GM18502 (cell line): ENCODE measurements at regions not wholly inside any gene's neighbourhood (a gene's known extent, or its start where the extent isn't known, plus 50 kb on each side); places are given as distances from the start of the nearest gene placed in this dataset.
"Not testable (repeated sequence)": the region's sequence is repeated elsewhere in the genome, so short reads cannot be mapped to it uniquely, and the experiment has no call there.

Source experiments
- ATAC-seq: cut with Tn5 transposase; IDR thresholded peaks from one replicate; pipeline ENCODE4 v1.9.1; 2021; ENCODE audit warnings: mild to moderate bottlenecking; ENCODE audit not compliant: unreplicated experiment, poor library complexity

DNA sequence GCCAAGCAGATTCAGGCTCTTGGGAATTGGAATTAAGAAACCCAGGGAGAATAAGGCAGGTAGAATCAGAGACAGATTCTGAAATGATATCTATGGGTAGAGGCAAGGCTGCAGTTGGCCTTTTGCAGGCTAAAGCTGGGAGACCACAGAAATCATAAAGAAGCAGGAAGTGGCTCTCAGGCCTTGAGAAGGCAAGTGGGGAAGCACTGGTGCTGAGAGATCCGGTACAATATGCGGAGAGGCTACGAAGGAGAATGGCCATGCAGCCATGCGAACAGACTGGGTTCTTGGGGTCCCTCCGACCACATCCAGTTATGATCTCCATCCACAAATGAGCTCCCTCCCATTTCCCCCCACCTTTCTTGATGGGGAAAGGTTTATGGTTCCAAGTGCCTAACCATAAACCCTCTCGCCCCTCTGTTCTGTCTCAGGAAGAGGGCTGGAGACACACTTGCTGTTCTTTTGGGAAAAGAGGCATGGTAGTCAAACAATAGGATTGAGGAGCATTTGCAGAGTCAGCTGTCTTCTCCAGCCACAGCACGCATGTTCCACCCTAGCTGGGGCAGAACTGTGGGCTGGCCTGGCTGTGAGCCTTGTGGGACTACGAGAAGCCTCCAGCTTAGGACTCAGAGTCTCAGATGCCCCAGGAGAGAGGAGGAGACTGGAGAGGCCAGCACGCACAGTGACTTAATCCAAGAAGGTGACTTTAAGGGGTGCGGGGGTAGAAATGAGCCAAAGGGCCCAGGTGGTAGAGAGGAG, 99.6 kb downstream of the RPLP1 start:
- no peak for ATAC-seq

DNA sequence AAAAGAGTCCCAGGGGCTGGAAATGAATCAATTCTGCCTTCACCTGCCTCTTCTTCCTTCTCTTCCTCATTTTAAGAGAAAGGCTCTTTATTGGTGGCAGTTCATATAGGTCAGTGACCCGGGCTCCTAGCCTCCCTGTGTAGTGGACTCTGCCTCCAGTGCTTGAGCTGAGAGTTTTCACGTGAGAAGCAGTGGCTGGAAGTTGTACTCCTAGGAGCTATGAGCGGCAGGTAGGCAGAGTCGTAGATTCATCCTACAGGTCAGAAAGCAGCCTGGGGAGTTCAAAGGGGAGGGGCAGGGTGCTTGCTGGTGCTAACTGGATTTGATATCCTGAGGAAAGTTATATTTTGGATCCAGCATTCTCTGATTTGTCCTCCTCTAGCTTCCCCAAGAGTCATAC, 101.1 kb downstream of the RPLP1 start:
- no peak for ATAC-seq

DNA sequence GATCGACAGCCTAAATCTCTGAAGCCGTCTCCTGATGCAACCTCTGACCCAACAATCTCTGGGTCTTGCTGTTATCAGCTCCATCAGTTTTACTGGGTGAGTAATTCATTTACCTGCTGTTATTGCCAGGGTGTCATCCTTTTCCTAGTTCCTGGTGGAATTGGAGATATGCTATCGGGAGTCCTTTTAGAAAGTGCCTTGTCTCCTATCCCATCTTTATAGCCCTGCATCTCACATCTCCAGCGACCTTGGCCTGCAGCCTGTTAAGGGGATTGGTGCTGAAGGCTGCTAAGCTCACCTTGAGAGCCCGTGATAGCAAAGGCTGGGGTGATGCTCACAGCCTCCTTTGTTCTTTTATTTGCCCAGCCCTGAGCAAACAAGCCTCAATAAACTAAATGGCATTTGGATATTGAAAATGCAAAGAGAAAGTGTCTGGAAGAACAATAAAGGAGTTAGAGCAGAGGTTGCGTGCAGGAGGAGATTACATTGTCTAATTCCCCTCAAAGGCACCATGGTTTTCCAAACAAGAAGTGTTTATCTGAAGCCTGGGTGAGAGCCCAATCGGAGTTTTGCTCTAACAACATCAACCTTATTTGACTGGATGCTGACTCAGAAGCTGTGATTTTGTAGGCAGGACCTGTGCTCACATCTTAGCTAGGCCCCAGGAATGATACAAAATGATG, 101.8 kb downstream of the RPLP1 start:
- ATAC-seq = no peak

DNA sequence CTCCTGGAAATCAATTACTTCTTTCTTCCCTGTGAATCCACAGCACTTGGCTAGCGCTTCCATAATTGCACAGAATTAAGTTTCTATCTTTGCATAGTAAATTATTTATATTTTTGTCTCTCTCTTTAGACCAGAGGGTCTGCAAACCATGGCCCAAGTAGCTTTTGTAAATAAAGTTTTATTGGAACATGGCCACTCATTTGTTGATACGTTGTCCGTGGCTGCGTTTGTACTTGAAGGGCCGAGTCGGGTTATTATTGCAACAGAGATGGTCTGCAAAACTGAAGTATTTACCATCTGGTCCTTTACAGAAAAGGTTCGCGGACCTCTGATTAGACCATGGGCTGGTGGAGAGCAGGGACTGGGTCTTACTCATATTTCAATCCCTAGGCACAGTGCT, 102.5 kb downstream of the RPLP1 start:
- ATAC-seq = no peak

DNA sequence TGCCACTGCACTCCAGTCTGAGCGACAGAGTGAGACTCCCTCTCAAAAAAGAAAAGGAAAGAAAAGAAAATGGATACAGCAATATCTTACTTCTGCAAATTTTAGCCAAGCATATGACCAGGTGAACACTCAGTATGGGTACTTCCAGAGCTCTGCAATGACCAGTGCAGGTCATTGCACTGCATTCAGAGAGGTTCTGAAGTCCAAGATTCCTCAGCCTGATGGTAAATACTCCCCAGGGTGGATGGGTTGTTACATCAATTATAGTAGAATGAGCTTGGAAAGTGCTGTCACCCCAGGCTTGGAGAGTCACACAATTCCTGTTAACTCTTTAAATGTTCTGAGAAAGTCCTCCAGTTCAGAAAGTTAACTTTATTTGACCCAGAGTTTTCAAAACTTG, 103.7 kb downstream of the RPLP1 start:
- ATAC-seq = no peak

DNA sequence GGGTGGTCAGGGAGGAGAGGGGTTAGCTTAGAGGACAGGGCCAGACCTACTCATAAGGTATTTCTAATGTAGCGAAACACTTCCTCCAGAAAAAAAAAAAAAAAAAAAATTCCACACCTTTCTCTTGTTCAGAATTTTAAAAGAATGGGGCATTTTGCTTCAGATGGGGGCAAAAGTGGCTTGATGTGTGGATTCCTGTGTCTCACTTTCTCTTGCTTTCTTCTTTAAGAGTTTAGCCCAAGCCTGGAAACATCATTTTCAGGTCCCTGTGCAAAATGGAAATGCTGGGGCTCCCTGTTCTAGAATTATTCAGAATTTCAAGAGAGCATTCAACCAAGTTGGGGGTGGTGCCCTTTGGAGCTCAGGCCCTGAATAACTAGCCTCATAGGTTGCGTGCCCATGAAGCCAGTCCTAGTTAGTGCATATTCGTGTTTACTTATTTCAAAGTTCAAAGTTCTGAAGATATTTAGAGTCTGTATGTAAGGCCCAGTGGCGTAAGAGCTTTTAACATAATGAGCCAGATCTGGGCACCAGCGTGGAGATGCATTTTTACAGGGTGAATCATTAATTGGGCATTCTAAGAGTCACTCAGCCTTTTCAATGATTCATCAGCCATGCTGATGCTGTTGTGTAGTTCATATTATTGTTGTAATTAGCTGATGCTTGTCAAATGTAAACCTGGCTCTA, 104.5 kb downstream of the RPLP1 start:
- no peak for ATAC-seq

DNA sequence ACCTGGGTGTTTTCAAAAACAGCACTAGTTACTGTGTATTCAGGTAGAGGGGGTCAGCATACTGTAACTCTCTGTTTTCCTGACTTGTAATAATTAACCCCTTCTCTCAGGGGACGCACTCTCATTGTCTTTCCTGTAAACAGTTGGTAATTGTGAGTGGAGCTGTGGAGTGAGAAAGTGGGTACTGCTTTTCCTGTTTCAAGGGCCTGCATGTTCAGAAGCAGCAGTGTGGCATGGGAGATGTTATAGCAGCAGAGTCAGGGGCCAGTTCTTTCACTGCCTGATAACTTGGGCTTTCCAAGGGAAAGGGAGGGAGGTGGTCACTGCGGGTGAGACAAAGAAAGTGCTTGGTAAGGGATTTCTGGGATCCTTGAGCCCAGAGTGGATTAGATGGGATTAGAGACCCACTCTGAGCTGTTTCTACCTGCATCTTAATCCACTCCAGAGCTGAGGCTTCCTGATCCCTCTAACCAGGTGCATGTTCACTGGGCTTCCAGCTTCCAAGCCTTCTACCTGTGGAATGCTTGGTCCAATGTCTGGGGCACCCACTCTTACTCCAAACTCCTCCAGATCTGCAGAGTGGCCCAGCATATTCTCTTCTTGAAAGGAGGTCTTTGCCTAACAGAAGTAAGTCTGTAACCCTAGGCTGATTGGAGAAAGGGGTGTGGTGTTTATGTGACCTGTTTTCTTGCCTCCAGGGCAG, 105.2 kb downstream of the RPLP1 start:
- no peak for ATAC-seq

DNA sequence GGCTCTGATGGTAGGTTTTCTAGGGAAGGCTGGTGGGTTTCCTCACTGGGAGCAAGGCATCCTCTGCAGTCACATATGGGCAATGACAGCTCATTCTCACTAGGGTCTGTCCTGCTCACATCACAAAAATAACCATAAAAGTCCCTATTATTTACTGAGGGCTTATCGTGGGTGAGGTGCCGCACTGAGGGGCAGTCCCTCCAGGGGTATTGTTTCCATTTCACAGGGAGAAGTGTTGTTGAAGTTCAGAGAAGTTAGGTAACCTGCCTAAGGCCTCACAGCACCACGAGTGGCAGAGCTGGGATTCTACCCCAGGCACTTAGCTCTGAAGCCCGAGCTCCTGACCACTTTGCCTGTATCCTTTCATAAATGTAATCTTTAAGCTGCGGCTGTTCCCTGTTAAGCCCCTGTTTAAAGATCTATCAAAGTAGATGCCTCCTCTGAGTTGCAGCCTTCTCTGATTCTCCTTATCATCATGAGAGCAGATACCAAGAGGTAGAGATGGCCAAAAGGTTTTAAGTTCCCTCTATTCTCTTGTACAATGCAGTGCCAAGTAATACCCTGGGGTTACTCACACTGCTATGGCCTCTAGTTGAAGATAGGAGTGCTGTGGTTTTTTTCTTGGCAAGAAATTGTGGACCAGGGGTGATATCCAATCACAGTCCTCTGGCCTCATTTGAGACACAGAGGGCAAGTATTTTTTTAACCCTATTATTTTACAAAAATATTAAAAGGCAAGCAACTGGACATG, 107.0 kb downstream of the RPLP1 start:
- ATAC-seq = no peak

DNA sequence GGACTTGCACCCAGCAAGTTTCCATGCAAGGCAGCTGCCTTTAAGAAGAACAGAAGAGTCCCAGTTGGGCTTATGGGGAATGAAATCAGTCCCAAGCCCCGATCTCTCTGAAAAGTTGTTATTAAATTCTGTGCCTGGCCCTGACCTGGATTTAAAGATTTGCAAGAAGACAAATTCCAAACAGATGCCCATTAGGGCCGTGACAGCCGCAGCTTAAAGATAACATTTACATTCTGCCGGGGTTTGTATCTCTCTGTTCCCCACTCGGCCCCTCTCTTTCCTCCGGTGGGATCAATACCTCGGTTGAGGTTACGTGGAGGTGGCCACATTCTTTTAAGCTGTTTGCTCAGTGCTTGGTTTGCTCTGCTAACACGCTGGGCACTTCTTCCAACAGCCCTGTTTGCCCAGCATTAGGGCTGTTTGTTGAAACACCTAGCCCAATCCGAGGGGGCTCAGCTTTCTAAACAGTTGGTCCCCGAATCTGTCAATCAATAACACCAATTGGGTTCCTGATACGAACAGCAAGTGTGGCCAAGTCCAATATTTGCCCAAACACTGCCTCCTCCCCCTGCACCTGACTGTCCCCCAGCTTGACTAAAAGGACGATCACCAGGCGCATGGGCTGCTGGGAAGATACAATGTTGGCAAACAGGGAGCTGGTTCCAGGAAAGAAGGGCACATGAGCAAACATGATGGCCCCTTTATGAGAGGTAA, 108.6 kb downstream of the RPLP1 start:
- no peak for ATAC-seq

DNA sequence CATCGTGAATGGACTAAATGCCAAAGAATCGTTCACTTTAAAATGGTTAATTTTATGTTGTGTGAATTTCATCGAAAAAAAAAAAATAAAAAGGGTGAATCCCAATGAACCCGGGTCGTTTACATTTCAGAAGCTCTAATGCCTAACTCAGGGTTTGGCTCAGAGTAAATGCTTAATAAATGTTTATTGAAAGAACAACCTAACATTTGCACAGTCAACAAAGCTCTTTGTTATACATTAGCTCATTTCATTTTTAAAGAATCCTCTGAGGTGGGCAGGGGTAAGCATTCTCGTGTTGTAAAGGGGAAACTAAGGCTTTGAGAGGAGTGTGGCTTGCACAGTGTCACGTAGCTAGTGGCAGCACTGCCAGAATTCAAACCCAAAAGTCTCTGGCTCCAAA, 109.5 kb downstream of the RPLP1 start:
- ATAC-seq = no peak

DNA sequence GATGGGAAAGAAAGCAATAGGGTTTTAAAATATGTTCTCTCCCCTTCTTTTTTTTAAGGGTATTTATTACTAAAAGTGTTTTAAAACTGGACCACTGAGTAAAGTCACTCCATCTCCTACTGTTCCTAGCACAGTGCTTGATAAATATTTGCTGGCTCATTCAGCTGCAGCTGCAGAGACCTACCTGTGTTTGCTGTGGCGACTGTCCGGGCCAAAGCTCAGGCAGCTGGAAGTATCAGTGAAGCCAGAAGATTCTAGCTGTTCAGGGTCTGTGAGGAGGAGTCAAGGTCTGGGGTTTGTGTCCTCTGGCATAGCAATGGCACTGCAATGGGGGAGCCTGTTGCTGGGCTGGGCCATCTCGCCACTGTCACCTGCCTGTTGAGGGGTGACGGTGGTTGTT, 109.9 kb downstream of the RPLP1 start:
- no peak for ATAC-seq

DNA sequence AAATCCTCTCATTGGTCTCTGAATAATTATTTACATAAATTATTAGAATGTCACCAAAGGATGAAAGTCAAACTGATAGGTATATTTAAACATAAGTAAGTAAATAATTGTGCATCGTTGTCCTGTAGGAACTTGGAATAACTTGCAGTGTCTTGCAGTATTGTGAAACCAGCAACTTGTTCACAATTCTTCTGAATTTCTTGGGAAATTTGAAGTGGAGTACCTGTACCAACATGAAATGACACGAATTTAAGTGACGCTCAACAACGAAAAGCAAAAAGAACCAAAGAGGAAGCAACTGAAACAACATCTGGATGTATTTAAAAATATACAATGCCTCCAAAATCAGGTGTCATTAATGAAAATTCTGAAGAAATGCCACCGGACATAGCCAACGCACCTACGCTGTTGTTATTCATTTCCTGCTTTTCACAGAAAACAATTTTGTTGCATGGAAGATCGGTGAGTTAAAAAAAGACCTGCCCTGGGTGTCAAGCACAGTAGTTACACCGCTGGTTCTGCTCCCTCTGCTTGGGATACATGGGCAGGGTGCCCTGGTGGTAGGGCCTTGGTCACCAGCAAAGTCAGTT, 112.5 kb downstream of the RPLP1 start:
- no peak for ATAC-seq

DNA sequence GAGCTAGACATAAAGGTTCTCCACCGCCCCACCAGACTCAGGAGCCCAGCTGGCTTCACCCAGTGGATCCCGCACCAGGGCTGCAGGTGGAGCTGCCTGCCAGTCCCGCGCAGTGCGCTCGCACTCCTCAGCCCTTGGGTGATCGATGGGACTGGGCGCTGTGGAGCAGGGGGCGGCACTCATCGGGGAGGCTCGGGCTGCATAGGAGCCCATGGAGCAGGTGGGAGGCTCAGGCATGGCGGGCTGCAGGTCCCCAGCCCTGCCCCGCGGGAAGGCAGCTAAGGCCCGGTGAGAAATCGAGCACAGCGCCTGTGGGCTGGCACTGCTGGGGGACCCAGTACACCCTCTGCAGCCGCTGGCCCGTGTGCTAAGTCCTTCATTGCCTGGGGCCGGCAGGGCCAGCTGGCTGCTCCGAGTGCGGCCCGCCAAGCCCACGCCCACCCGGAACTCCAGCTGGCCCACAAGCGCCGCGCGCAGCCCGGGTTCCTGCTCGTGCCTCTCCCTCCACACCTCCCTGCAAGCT, 114.7 kb downstream of the RPLP1 start:
- ATAC-seq = not testable (repeated sequence)

DNA sequence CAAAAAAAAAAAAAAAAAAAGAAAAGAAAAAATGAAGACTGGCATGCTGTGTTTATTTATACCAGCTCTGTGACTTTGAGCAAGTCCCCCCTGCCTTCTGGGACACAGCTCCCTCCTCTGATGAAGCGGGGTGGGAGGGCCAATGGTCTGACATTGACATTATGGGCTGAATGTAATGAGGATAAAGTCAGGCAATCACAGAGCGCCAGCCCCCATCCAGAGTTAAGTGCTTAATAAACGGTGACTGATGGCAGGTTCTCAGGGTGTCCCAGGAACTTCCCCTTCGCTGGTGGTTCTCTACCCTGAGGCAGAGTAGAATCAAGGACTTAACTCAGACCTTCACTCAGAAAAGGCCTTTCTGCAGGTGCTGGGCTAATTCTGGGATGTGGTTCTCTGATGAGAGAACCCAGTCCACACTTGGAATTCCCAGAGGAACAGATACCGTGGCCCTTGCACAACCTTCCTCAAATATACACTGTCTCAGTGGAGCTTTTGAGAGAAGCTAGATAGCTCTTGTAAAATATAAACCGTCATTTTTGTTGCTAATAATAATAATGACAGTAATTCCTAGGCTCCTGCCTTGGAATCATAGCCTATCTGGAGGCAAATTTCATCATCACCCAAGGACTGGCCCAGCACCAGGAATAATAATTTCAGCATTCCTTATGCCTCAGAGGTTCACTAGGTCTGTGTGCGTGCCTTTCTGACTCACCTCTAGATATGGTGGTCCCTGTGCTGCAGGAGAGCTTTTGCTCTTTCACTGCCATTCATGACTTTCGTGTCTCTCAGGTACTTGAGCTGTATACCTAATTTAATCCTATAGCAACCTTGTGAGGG, 115.8 kb downstream of the RPLP1 start:
- no peak for ATAC-seq

DNA sequence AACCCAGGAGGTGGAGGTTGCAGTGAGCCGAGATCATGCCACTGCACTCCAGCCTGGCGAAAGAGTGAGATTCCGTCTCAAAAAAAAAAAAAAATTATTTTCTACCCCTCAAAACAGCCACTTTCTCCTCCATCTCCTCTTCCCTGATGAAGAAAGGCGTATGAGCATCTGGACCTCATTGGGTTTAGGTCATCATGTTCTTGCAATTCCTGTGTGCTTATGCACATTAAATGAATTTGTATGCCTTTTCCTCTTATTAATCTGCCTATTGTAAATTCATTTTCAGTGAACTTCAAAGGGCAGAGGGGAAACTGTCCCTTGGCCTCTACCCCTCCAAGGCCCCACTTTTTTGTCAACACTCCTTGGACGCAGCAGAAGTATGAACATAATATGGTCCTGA, 117.8 kb downstream of the RPLP1 start:
- ATAC-seq = no peak

DNA sequence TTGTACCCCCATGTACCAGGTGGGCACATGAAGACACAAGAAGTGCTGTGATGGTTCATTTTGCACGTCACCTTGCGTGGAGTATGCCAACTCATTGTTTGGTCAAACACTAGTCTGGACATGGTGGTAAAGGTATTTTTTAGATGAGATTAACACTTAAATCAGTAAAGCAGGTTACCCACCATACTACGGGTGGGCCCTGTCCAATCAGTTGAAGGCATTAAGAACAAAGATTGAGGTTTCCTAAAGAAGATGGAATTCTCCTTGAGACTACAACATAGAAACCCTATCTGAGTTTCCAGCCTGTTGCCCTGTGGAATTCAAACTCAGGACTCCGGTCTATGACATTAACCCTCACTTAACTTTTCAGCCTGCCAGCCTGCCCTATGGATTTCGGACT, 118.4 kb downstream of the RPLP1 start:
- no peak for ATAC-seq

DNA sequence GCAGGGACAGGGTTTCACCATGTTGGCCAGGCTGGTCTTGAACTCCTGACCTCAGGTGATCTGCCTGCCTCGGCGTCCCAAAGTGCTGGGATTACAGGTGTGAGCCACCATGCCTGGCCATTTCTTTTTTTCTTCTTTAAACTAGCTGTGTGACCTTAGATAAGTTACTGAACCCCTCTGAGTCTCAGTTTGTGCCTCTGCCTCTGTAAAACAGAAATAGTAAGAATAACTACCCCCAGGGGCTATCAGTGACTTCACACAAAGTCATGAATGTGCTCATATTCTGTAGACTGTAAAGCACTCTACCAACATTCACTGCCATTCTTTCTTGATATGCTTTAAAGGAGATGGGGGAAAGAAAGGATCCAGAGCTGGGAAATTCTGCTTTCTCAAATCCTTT, 120.7 kb downstream of the RPLP1 start:
- ATAC-seq = not testable (repeated sequence)

DNA sequence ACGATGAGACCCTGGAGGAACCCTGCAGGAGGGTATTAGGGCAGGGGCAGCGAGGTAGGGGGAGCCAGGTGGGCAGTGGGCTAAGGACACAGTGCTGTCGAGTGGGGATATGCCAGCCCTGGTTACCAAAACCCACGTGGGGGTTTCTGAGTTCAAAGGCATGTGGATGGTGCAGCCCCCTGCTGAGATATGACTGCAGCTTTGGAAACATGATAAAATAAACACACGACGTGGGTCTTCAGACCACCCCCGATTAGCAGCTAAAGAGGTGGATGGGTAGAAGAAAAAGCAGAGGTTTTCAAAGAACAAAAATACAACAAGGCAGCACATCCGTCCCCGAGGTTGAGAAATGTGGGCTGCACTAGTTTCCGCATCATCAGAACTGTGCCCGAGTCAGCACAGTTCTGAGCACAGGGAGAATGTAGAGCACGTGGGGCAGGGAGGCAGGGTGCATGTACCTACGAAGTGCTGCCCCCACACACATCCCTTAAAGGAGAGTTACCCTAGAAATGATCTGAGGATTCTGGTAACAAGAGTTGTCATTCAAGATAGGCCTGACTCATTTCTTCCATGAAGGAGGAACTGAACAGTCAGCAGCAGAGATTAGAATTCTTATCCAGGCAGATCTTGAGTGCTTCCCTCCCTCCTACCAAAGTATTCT, 121.3 kb downstream of the RPLP1 start:
- no peak for ATAC-seq
